ENCODE measurements at regions not wholly inside any gene's neighbourhood (a gene's known extent, or its start where the extent isn't known, plus 50 kb on each side); places are given as distances from the start of the nearest gene placed in this dataset.
"Not testable (repeated sequence)": the region's sequence is repeated elsewhere in the genome, so short reads cannot be mapped to it uniquely, and the experiment has no call there.

GRCh38 chr13:88291731-88292130 lies 620.6 kb downstream of the SLITRK5 start:
- not testable (repeated sequence) for H3K27ac ChIP-seq (replicated peaks); H3K27me3 ChIP-seq (ENCODE audit: insufficient read depth, poor library complexity, severe bottlenecking); H3K4me3 ChIP-seq (replicated peaks; ENCODE audit: insufficient read depth, low read length); DNase-seq (ENCODE audit: low read depth in 1 of 2, low spot score in 1 of 2)

DNA sequence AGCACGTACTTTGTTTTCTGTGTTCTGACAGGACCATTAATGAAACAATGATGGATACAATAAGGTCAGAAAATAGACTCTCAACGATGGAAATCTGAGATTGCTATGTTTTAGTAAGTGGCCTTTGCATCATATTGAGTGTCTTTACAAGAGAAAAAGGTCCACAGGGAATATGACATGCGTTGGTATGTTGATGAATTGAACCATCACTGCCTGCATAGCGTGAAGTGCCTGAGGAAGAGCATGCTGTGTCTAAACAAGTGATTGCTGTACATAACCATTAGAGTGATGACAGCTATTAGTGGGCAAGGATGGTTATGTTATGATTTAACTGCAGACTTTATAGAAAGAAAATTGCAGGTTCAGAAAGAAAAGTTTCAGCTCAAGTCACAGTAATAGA lies 623.2 kb downstream of the SLITRK5 start:
- TF ChIP-seq, protein P1, sequence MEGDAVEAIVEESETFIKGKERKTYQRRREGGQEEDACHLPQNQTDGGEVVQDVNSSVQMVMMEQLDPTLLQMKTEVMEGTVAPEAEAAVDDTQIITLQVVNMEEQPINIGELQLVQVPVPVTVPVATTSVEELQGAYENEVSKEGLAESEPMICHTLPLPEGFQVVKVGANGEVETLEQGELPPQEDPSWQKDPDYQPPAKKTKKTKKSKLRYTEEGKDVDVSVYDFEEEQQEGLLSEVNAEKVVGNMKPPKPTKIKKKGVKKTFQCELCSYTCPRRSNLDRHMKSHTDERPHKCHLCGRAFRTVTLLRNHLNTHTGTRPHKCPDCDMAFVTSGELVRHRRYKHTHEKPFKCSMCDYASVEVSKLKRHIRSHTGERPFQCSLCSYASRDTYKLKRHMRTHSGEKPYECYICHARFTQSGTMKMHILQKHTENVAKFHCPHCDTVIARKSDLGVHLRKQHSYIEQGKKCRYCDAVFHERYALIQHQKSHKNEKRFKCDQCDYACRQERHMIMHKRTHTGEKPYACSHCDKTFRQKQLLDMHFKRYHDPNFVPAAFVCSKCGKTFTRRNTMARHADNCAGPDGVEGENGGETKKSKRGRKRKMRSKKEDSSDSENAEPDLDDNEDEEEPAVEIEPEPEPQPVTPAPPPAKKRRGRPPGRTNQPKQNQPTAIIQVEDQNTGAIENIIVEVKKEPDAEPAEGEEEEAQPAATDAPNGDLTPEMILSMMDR (IDR thresholded peaks at IDR 0.05; ENCODE audit: insufficient read depth, low read length), result no peak
- TF ChIP-seq GABPA (IDR thresholded peaks at IDR 0.05; ENCODE audit: low read depth) (no peak), POLR2AphosphoS5 (IDR thresholded peaks at IDR 0.05; ENCODE audit: low read depth) (no peak)
- H3K27ac ChIP-seq (replicated peaks), result no peak overlapping the region
- no peak for DNase-seq (ENCODE audit: low read depth in 1 of 2, low spot score in 1 of 2)
- no peak overlapping the region for H3K4me3 ChIP-seq (replicated peaks; ENCODE audit: insufficient read depth, low read length)
- H3K27me3 ChIP-seq (ENCODE audit: insufficient read depth, poor library complexity, severe bottlenecking), result no peaks in the 10 kb centered on the region

- TF ChIP-seq POLR2AphosphoS5 (IDR thresholded peaks at IDR 0.05; ENCODE audit: low read depth) (no peak), GABPA (IDR thresholded peaks at IDR 0.05; ENCODE audit: low read depth) (no peak), SPI1 (IDR thresholded peaks at IDR 0.05; ENCODE audit: borderline replicate concordance, low read depth) (no peak), REST (IDR thresholded peaks at IDR 0.05; ENCODE audit: insufficient replicate concordance, low read depth) (no peak)
- TF ChIP-seq, protein P1 (IDR thresholded peaks at IDR 0.05; ENCODE audit: insufficient read depth, low read length), result no peak
- H3K27ac ChIP-seq (replicated peaks), result no peak overlapping the region
- H3K4me3 ChIP-seq (replicated peaks; ENCODE audit: insufficient read depth, low read length), result no peak overlapping the region
- no peaks in the 10 kb centered on the region for H3K27me3 ChIP-seq (ENCODE audit: insufficient read depth, poor library complexity, severe bottlenecking)
- DNase-seq (ENCODE audit: low read depth in 1 of 2, low spot score in 1 of 2), result no peak
Measured at GRCh38 chr13:88303157-88303556, 632.0 kb downstream of the SLITRK5 start.

DNA sequence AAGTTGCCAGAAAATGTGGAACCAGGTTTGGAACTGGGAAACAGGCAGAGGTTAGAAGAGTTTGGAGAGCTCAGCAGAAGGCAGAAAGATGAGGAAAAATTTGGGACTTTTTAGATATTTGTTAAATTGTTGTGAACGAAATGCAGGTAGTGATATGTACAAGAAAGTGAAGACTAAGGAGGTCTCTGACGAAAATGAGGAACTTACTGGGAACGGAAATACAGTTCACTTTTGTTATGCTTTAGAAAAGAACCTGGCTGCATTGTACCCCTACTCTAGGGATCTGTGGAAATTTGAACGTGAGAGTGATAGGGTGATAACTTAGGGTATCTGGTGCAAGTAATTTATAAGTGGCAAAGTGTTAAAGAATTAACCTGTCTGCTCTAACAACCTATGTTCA lies 632.4 kb downstream of the SLITRK5 start:
- Histone ChIP-seq H3K27me3 (ENCODE audit: insufficient read depth, poor library complexity, severe bottlenecking) (no peaks in the 10 kb centered on the region), H3K27ac (replicated peaks) (no peak overlapping the region), H3K4me3 (replicated peaks; ENCODE audit: insufficient read depth, low read length) (no peak overlapping the region)
- TF ChIP-seq, protein P1 (IDR thresholded peaks at IDR 0.05; ENCODE audit: insufficient read depth, low read length), result no peak
- TF ChIP-seq REST (IDR thresholded peaks at IDR 0.05; ENCODE audit: insufficient replicate concordance, low read depth) (no peak), SPI1 (IDR thresholded peaks at IDR 0.05; ENCODE audit: borderline replicate concordance, low read depth) (no peak), GABPA (IDR thresholded peaks at IDR 0.05; ENCODE audit: low read depth) (no peak), POLR2AphosphoS5 (IDR thresholded peaks at IDR 0.05; ENCODE audit: low read depth) (no peak)
- DNase-seq (ENCODE audit: low read depth in 1 of 2, low spot score in 1 of 2), result no peak
